GM15510 (cell line): ENCODE measurements at regions not wholly inside any gene's neighbourhood (a gene's known extent, or its start where the extent isn't known, plus 50 kb on each side); places are given as distances from the start of the nearest gene placed in this dataset.

Source experiments
- POLR2A ChIP-seq: IDR thresholded peaks from 3 replicates; pipeline ENCODE4 v1.6.1; 2011; ENCODE audit warnings: borderline replicate concordance; ENCODE audit not compliant: insufficient read length; ENCODE audit errors: extremely low read depth

GRCh38 chrX:40182615-40183014 is 84.9 kb upstream of the BCOR start:
- TF ChIP-seq POLR2A: no peak

- no peak for TF ChIP-seq POLR2A
Observed at GRCh38 chrX:40182095-40182494, 84.3 kb upstream of the BCOR start.

GRCh38 chrX:40179283-40179682 is 81.5 kb upstream of the BCOR start:
- TF ChIP-seq POLR2A: no peak

GRCh38 chrX:40177942-40178715 is 80.4 kb upstream of the BCOR start:
- TF ChIP-seq POLR2A: no peak

DNA sequence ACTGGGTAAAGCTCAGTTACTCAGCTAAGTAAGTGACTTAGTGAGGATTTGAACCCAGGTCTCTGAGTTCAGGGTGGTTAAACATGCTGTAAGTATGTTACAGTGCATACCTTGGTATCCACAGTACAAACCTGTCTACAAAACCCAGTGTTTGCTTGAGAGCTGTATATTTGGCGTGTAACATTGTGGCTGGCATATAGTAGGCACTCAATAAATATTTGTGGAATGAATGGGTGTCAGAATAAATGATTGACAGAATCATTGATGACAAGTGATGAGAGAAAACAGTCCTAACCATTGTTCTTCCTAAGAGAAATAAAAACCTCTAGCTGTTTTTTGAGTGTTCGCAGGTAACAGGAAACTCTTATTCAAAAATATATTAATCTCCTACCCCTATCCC is 79.7 kb upstream of the BCOR start:
- no peak for TF ChIP-seq POLR2A

DNA sequence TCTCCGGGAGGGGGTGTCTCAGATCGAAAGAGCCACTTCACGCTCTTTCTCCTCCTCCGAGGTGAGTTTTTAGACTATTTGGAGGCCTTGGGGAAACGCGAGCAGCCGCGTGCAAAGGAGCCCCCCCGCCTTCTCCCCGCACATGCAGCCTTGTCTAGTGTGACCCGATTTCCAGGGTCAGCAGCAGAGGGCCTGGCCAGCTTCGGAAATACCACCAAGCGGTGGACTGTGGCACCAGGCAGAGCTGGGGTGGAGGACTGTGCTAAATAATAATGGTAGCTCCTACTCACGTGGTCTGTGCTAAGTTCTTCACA is 79.3 kb upstream of the BCOR start:
- TF ChIP-seq POLR2A: no peak

- peak; percentile 54 for TF ChIP-seq POLR2A
Observed at GRCh38 chrX:40176351-40177116, 78.8 kb upstream of the BCOR start.

- peak; percentile 42 for TF ChIP-seq POLR2A
Observed at GRCh38 chrX:40175511-40176350, 78.0 kb upstream of the BCOR start.

DNA sequence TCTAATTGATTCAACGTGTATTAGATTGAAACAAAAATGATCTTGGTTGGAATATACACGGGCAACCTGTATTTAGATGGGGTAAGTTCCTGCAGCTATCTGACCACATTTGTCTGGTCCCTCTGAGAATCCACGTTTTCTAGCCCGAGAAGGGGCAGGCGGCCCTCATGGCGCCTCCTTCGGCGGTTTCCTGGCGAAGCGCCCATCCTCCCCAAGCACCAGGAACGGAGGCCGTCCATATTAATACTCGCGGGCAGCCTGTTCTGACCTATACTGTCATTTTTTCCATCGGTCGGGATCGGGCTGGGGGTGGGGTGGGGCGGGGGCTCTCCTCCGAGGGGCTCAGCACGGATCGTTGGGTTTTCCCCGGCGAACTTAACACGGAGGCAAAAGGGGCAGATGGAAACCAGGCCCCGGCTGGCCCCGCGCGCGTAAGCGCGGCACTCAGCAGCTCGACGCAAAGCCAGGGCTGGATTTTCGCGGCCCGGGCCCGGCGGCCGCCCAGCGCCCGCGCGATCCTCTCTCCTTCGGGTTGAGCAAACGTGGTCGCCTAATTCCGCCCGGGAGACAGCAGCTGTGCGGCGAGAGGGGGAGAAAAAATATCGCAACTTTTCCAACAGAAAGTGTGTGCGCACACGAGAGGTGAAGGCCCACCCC is 77.2 kb upstream of the BCOR start:
- TF ChIP-seq POLR2A: peak; percentile 37

DNA sequence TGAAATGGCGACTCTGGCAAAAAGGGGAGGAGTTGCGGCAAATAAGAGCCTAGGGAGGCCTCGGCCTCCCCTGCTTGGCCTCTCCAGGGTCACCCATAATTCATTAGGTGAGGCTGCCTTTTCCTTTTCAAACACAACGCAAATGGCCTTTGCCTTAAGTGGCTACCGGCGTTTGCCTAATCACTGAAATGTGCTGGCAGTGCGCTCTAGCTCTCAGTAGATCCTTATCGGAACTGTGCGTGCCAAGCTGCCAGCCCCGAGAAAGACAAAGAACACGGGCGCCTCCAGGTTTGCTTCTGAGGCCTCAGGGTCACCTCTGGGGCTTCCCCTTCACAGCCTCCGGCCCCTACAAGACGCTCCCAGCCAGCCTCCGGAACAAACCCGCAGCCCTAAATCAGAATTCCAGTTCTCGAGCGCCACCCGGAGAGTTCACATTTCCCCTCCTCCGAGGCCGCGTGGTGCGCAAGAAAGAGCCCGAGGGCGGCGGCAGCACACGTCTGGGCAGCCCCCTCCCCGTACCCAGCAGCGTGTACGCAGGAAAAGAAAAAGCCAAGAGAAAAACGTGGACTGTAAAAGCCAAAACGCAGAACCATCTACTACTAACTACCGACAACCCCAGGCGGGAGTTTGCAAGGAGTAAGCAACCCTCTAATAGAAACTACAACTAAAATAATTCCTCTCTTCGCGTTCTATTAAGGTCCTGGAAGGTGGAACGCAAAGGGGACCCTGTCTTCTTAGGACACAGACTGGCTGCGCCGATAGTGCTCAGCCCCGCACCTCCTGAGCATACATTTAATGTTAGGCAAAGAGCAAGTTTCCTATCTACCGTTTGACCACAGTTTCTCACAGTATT is 76.5 kb upstream of the BCOR start:
- no peak for TF ChIP-seq POLR2A

- TF ChIP-seq POLR2A: peak; percentile 15
Observed at GRCh38 chrX:40173143-40174000, 75.6 kb upstream of the BCOR start.

GRCh38 chrX:40172401-40173142 is 74.8 kb upstream of the BCOR start:
- no peak for TF ChIP-seq POLR2A
